Smooth muscle cell (in vitro differentiated cells): ENCODE measurements at regions not wholly inside any gene's neighbourhood (a gene's known extent, or its start where the extent isn't known, plus 50 kb on each side); places are given as distances from the start of the nearest gene placed in this dataset.

Source experiments
- DNase-seq: peaks from one replicate; lab custom pipeline; 2025; ENCODE audit not compliant: unreplicated experiment; lab: John Stamatoyannopoulos, UW
- H2AFZ ChIP-seq: fragments of 200-600 bp; sonication (generic); 2 replicates; pipeline ENCODE4 v1.6.0; 2016; ENCODE audit warnings: antibody characterized with exemption, low read depth, mild to moderate bottlenecking
- H3F3A ChIP-seq: fragments of 200-600 bp; sonication (generic); 2 replicates; pipeline ENCODE4 v1.6.0; 2017; ENCODE audit warnings: antibody characterized with exemption, low read depth
- H3K27ac ChIP-seq: fragments of 200-600 bp; sonication (generic); 2 replicates; pipeline ENCODE4 v1.5.1; 2016; ENCODE audit warnings: low read depth, mild to moderate bottlenecking
- H3K27me3 ChIP-seq: fragments of 200-600 bp; sonication (generic); 2 replicates; pipeline ENCODE4 v1.6.1; 2016; ENCODE audit warnings: low read depth, mild to moderate bottlenecking
- H3K36me3 ChIP-seq: fragments of 200-600 bp; sonication (generic); 2 replicates; pipeline ENCODE4 v1.5.1; 2016; ENCODE audit warnings: low read depth
- H3K4me1 ChIP-seq: fragments of 200-600 bp; sonication (generic); 2 replicates; pipeline ENCODE4 v1.5.1; 2016; ENCODE audit warnings: low read depth
- H3K4me2 ChIP-seq: fragments of 200-600 bp; sonication (generic); 2 replicates; pipeline ENCODE4 v1.6.0; 2016; ENCODE audit warnings: mild to moderate bottlenecking
- H3K4me3 ChIP-seq: fragments of 200-600 bp; sonication (generic); 2 replicates; pipeline ENCODE4 v1.5.1; 2016; ENCODE audit warnings: mild to moderate bottlenecking
- H3K79me2 ChIP-seq: fragments of 200-600 bp; sonication (generic); 2 replicates; pipeline ENCODE4 v1.6.0; 2016; ENCODE audit warnings: low read depth, mild to moderate bottlenecking
- H3K9ac ChIP-seq: fragments of 200-600 bp; sonication (generic); 2 replicates; pipeline ENCODE4 v1.6.0; 2016; ENCODE audit warnings: low read depth
- H3K9me3 ChIP-seq: fragments of 200-600 bp; sonication (generic); replicated peaks from 2 replicates; pipeline ENCODE4 v1.5.1; 2016; ENCODE audit warnings: low read depth
- H4K20me1 ChIP-seq: fragments of 200-600 bp; sonication (generic); 2 replicates; pipeline ENCODE4 v1.6.0; 2016; ENCODE audit warnings: low read depth
- CTCF ChIP-seq: fragments of 200-600 bp; sonication (generic); IDR thresholded peaks from 2 replicates; pipeline ENCODE4 v1.5.1; 2017; ENCODE audit warnings: borderline replicate concordance, mild to moderate bottlenecking, antibody characterized with exemption; ENCODE audit not compliant: insufficient read depth, poor library complexity, severe bottlenecking
- WGBS: methylation state at CpG from one replicate; pipeline ENCODE4 v1.1.7; 2016; ENCODE audit warnings: low lambda C conversion rate; 5-methylcytosine and 5-hydroxymethylcytosine counted together

DNA sequence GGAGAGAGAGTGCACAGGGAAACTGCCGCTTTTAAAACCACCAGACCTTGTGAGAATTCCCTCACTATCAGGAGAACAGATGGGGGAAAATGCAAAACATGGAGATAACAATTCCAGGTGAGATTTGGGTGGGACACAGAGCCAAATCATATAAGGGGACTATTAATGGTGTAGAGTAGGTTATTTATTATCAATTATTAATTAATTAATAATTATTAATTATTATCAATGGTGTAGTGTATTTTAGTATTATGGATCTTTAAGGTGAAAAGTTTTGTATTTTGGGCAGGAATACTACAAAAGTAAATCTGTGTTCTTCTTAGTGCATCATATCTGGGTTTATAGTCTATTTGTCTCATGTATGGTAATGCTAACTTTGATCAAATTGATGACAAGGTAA is 377.7 kb upstream of the KCND2 start:
- TF ChIP-seq CTCF: no peak
- H3K27ac ChIP-seq: no peak overlapping the region
- H3K9me3 ChIP-seq: peaks cover 2% of the 10 kb centered on the region
- H3K27me3 ChIP-seq: no peaks in the 10 kb centered on the region
- WGBS: 85% methylated on average over 1 of the region's 1 CpG
- H3F3A ChIP-seq: no peaks in the 10 kb centered on the region
- no peaks in the 10 kb centered on the region for H3K36me3 ChIP-seq
- no peak overlapping the region for H3K4me2 ChIP-seq
- H2AFZ ChIP-seq: no peak overlapping the region
- no peak overlapping the region for H3K9ac ChIP-seq
- no peaks in the 10 kb centered on the region for H3K79me2 ChIP-seq
- DNase-seq: no peak
- H3K4me3 ChIP-seq: no peak overlapping the region
- H4K20me1 ChIP-seq: no peaks in the 10 kb centered on the region
- no peaks in the 10 kb centered on the region for H3K4me1 ChIP-seq

- no peak overlapping the region for H3K9ac ChIP-seq
- H3F3A ChIP-seq: no peaks in the 10 kb centered on the region
- no peak overlapping the region for H3K27ac ChIP-seq
- no peak overlapping the region for H3K4me2 ChIP-seq
- TF ChIP-seq CTCF: no peak
- no peaks in the 10 kb centered on the region for H3K27me3 ChIP-seq
- H4K20me1 ChIP-seq: no peaks in the 10 kb centered on the region
- peaks cover 2% of the 10 kb centered on the region for H3K9me3 ChIP-seq
- no peak for DNase-seq
- no peak overlapping the region for H3K4me3 ChIP-seq
- no peaks in the 10 kb centered on the region for H3K36me3 ChIP-seq
- no peak overlapping the region for H2AFZ ChIP-seq
- H3K79me2 ChIP-seq: no peaks in the 10 kb centered on the region
- H3K4me1 ChIP-seq: no peaks in the 10 kb centered on the region
Measured at GRCh38 chr7:119896386-119896785, 376.6 kb upstream of the KCND2 start.

DNA sequence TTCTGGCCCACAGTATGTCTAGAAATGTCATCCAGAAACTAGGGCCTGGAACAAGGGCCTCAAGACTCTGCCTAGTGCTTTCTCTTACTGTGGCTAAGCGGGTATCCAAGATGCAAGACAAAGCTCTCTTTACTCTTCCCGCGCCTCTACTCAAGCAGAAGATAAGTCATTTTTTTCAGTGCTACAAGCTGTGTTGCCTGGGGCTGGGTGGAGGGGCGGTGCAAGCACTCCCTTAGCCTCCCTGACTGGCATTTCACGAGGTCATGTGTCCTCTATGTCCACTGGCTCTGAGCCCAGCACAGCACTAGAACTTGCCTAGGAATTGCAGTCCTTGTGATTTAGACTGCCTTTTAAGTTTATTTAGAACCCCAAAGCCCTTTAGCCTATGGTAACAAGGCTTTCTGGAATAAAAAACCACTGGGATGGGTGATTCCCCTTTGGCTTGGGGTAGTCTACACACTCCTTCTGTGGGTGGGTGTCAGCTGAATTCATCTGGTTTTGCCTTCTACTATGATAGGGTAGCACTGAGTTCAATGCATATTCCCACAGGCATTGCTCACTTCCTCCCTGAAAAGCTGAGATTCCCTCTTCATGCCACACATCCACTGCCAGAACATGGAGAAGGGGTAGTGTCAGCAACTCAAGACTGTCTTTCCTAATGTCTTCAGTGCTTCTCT is 371.8 kb upstream of the KCND2 start:
- Histone ChIP-seq H3K9ac (no peak overlapping the region), H3K27me3 (no peaks in the 10 kb centered on the region), H3K79me2 (no peaks in the 10 kb centered on the region), H3K4me2 (peak overlapping the region; percentile 6), H3K36me3 (no peaks in the 10 kb centered on the region), H3F3A (no peaks in the 10 kb centered on the region), H3K27ac (no peak overlapping the region), H2AFZ (peak overlapping the region; percentile 55), H3K4me3 (no peak overlapping the region), H4K20me1 (no peaks in the 10 kb centered on the region), H3K4me1 (no peaks in the 10 kb centered on the region), H3K9me3 (peaks cover 2% of the 10 kb centered on the region)
- no peak for TF ChIP-seq CTCF
- 77% methylated on average over 5 of the region's 5 CpGs for WGBS
- DNase-seq: no peak

DNA sequence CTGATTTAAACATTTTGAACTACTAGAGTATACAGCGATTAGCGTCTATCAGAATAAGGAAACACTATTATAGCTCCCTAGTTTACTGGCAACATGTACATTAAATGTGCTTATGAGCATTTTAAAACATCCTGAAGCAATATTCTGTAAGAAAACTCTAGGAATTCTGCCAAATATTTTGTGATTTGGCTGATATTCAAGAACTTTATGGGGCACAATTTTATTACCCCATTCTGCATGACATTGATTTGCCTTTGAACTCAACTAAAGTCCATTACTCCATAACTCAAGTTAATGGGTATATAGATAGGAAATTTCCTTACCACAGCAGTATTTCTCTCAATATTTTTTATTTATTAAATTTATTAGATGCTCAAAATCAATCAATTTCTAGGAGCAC is 369.9 kb upstream of the KCND2 start:
- Histone ChIP-seq H3K36me3 (no peaks in the 10 kb centered on the region), H3K4me3 (no peak overlapping the region), H3K9me3 (no peaks in the 10 kb centered on the region), H3K4me1 (no peaks in the 10 kb centered on the region), H4K20me1 (no peaks in the 10 kb centered on the region), H3K9ac (no peak overlapping the region), H3K27me3 (no peaks in the 10 kb centered on the region), H3K4me2 (peak overlapping the region; percentile 60), H3F3A (no peaks in the 10 kb centered on the region), H3K79me2 (no peaks in the 10 kb centered on the region), H2AFZ (no peak overlapping the region), H3K27ac (no peak overlapping the region)
- no peak for DNase-seq
- WGBS: 87% methylated on average over 2 of the region's 2 CpGs
- TF ChIP-seq CTCF: no peak
